HL-60 (cell line): ENCODE measurements at regions not wholly inside any gene's neighbourhood (a gene's known extent, or its start where the extent isn't known, plus 50 kb on each side); places are given as distances from the start of the nearest gene placed in this dataset.

ENCODE experiments used
- DNase-seq, 2 experiments: peaks; one replicate each; pipeline ENCODE4 v3.0.0-alpha.2; 2010 to 2020; ENCODE audit warnings: low read depth in 1 of 2, low spot score in 1 of 2
- H3K27ac ChIP-seq: fragments of 250-450 bp; sonication (Bioruptor Pico); replicated peaks from 2 replicates; pipeline ENCODE4 v1.5.1; 2020; ENCODE audit warnings: mild to moderate bottlenecking, moderate library complexity
- H3K27me3 ChIP-seq: fragments of 250-450 bp; sonication (Bioruptor Pico); 2 replicates; pipeline ENCODE4 v1.5.1; 2021; ENCODE audit warnings: mild to moderate bottlenecking, moderate library complexity; ENCODE audit not compliant: insufficient read depth, poor library complexity, severe bottlenecking
- H3K4me3 ChIP-seq: replicated peaks from 2 replicates; pipeline ENCODE4 v1.5.1; 2011; ENCODE audit warnings: mild to moderate bottlenecking, control low read depth, low read length; ENCODE audit not compliant: insufficient read depth
- CTCF ChIP-seq: IDR thresholded peaks from one replicate; pipeline ENCODE4 v1.5.1; 2011; ENCODE audit warnings: low read length, control low read depth, inconsistent platforms; ENCODE audit not compliant: insufficient read depth
- GABPA ChIP-seq: IDR thresholded peaks from 2 replicates; pipeline ENCODE4 v1.6.1; 2012; ENCODE audit warnings: low read depth
- POLR2AphosphoS5 ChIP-seq: IDR thresholded peaks from 2 replicates; pipeline ENCODE4 v1.6.1; 2012; ENCODE audit warnings: low read depth
- REST ChIP-seq: IDR thresholded peaks from 2 replicates; pipeline ENCODE4 v1.6.1; 2012; ENCODE audit warnings: low read depth; ENCODE audit not compliant: insufficient replicate concordance
- SPI1 ChIP-seq: IDR thresholded peaks from 2 replicates; pipeline ENCODE4 v1.6.1; 2012; ENCODE audit warnings: low read depth, mild to moderate bottlenecking, borderline replicate concordance

GRCh38 chr7:131151034-131151433, 176.6 kb upstream of the MKLN1 start:
- TF ChIP-seq REST (no peak), GABPA (no peak), CTCF (no peak), POLR2AphosphoS5 (no peak), SPI1 (no peak)
- Histone ChIP-seq H3K4me3 (no peak overlapping the region), H3K27me3 (no peaks in the 10 kb centered on the region), H3K27ac (no peak overlapping the region)
- DNase-seq: no peak

- TF ChIP-seq GABPA (no peak), CTCF (no peak), SPI1 (no peak), POLR2AphosphoS5 (no peak), REST (no peak)
- H3K4me3 ChIP-seq: no peak overlapping the region
- H3K27ac ChIP-seq: no peak overlapping the region
- DNase-seq: no peak
- no peaks in the 10 kb centered on the region for H3K27me3 ChIP-seq
Measured at GRCh38 chr7:131152766-131153165, 174.9 kb upstream of the MKLN1 start.

GRCh38 chr7:131154380-131154779, 173.3 kb upstream of the MKLN1 start:
- TF ChIP-seq REST: no peak
- no peak for TF ChIP-seq POLR2AphosphoS5
- TF ChIP-seq CTCF: no peak
- Histone ChIP-seq H3K27ac (no peak overlapping the region), H3K4me3 (no peak overlapping the region), H3K27me3 (no peaks in the 10 kb centered on the region)
- DNase-seq: no peak
